Erythroblast (primary cell): ENCODE measurements at regions not wholly inside any gene's neighbourhood (a gene's known extent, or its start where the extent isn't known, plus 50 kb on each side); places are given as distances from the start of the nearest gene placed in this dataset.

Experiments used
- GATA1 ChIP-seq: IDR thresholded peaks from 2 replicates; pipeline ENCODE4 v1.6.1; 2011; ENCODE audit warnings: low read depth, mild to moderate bottlenecking, control low read depth, low read length, moderate library complexity
- POLR2A ChIP-seq: IDR thresholded peaks from 2 replicates; pipeline ENCODE4 v1.6.1; 2011; ENCODE audit warnings: mild to moderate bottlenecking, low read length

- TF ChIP-seq POLR2A (no peak), GATA1 (no peak)
Measured at GRCh38 chr17:13200671-13201070, 182.8 kb upstream of the ELAC2 start.
